Body of pancreas (tissue), 4 donors: ENCODE measurements at regions not wholly inside any gene's neighbourhood (a gene's known extent, or its start where the extent isn't known, plus 50 kb on each side); places are given as distances from the start of the nearest gene placed in this dataset.

ENCODE experiments used
- ATAC-seq: fragments of 150-250 bp; one replicate; pipeline ENCODE4 v1.9.1; 2016
- DNase-seq, 4 donors: peaks; one replicate each; pipeline ENCODE4 v3.0.0-alpha.2; 2019
- H3K27ac ChIP-seq, 4 donors: fragments of 200-600 bp; sonication (generic); 1 replicate in 3 of 4; 2 replicates in 1 of 4; pipeline versions ENCODE4 v1.5.1 to v1.6.1; 2016 to 2019; ENCODE audit warnings: mild to moderate bottlenecking in 1 of 4, mixed read lengths in 1 of 4, moderate library complexity in 1 of 4
- H3K27me3 ChIP-seq, 2 donors: fragments of 200-600 bp; sonication (generic); one replicate each; pipeline ENCODE4 v1.6.0; 2016; ENCODE audit warnings: mild to moderate bottlenecking in 1 of 2
- H3K36me3 ChIP-seq, 2 donors: fragments of 200-600 bp; sonication (generic); replicated peaks in 1 of 2; 2 replicates each; pipeline ENCODE4 v1.5.1; 2016; ENCODE audit warnings: low read depth in 2 of 2; ENCODE audit not compliant: insufficient read depth in 1 of 2
- H3K4me1 ChIP-seq: fragments of 200-600 bp; sonication (generic); one replicate; pipeline ENCODE4 v1.6.0; 2016
- H3K4me3 ChIP-seq, 2 donors: fragments of 200-600 bp; sonication (generic); 1 replicate in 1 of 2; 2 replicates in 1 of 2; pipeline ENCODE4 v1.5.1; 2016 to 2019
- H3K9me3 ChIP-seq, 3 donors: fragments of 200-600 bp; sonication (generic); 1 replicate in 2 of 3; 2 replicates in 1 of 3; pipeline ENCODE4 v1.5.1; 2016
- POLR2A ChIP-seq, 3 donors: fragments of 450-650 bp; IDR thresholded peaks; one replicate each; pipeline ENCODE4 v1.6.1; 2016; ENCODE audit warnings: antibody characterized with exemption in 3 of 3, mild to moderate bottlenecking in 2 of 3
- WGBS, 2 donors: methylation state at CpG; one replicate each; pipeline ENCODE4 v1.1.5; 2017; 5-methylcytosine and 5-hydroxymethylcytosine counted together
- intact Hi-C: fragments of 100-400 bp; cut with DNase I; formaldehyde crosslinking; loops from one replicate; pipeline ENCODE4 v1.15.1; 2023
- TF ChIP-seq, protein P1 (sequence below), 7 experiments: fragments of 450-650 bp in 4 of 7; fragments of 200-600 bp in 3 of 7; sonication (generic) in 3 of 7; IDR thresholded peaks; one replicate each; pipeline ENCODE4 v1.5.1; 2016 to 2019; ENCODE audit warnings: antibody characterized with exemption in 7 of 7

DNA sequence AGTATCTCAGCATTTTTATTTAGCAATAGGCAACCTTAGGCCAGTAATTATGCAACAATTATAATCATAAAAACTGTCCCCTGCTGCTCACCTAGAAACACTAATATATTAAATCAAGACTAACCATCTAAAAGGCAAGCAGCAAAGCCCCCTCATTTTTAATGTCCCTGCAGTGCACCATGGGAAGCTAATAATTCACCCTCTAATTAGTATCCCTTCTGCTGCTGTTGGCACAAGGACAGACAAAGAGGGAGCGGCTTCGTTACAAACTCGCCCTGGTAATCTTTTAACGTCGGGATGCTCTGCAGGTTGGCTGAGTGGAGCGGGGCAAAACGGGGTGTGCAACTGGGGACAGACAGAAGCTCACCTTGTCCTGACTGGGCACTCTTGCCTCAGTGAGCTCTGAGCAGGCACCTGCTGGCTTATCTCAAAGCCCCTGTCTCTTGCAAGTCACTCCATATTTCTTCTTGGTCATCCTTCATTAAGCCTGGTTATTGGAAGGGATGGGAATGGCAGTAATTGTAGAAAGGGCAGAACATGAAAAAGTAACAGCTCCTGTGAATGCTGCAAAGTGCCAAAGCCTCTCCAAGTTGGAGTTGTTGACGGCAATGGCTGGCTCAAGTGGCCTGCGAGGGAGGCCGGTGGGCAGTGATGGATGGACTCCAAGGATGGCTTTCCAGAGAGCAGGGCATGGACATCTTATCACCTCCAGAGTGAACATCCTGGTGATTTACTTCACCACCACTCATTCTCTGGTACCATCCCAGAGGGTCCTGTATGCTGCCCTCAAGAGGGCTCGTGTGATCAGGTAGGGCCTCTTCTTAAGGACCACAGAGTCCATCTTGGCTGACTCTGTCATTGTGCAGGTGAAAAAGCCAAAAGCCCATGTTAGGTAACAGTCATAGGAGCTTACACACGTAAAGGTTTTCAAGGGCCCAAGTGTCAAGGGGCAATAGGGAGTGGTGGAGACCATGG is 219.6 kb upstream of the N4BP1 start:
- H3K36me3 ChIP-seq = no peaks in the 10 kb centered on the region
- intact Hi-C loops = no loop called here
- 79 to 83% methylated on average over 12 of the region's 12 CpGs for WGBS, 2 donors
- H3K27me3 ChIP-seq = no peaks in the 10 kb centered on the region
- ATAC-seq (no peak), DNase-seq (no peak)
- no peak overlapping the region for H3K27ac ChIP-seq
- H3K9me3 ChIP-seq = no peaks in the 10 kb centered on the region
- no peaks in the 10 kb centered on the region for H3K4me1 ChIP-seq
- TF ChIP-seq POLR2A (IDR thresholded peaks at IDR 0.05) = no peak
- TF ChIP-seq, protein P1, sequence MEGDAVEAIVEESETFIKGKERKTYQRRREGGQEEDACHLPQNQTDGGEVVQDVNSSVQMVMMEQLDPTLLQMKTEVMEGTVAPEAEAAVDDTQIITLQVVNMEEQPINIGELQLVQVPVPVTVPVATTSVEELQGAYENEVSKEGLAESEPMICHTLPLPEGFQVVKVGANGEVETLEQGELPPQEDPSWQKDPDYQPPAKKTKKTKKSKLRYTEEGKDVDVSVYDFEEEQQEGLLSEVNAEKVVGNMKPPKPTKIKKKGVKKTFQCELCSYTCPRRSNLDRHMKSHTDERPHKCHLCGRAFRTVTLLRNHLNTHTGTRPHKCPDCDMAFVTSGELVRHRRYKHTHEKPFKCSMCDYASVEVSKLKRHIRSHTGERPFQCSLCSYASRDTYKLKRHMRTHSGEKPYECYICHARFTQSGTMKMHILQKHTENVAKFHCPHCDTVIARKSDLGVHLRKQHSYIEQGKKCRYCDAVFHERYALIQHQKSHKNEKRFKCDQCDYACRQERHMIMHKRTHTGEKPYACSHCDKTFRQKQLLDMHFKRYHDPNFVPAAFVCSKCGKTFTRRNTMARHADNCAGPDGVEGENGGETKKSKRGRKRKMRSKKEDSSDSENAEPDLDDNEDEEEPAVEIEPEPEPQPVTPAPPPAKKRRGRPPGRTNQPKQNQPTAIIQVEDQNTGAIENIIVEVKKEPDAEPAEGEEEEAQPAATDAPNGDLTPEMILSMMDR (IDR thresholded peaks at IDR 0.05) = no peak
- no peak overlapping the region for H3K4me3 ChIP-seq

DNA sequence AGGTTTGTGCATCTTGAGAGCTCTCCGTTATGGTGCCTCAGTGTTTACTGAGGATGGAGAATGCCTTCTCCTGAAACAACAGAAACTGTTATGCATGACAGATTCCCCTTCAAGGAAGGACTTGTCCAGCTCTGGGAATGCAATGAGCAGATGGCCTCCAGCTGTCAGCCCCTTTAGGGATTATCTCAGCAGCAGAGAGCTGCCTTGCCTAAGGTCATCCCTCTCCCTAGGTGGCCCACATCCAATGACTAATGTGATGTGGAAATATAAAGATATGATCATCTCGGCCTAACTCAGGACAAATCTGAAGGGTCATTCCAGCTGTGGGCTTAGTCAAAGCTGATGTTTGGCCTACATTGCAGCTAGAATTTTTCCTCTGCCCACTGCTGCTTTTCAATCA is 214.3 kb upstream of the N4BP1 start:
- TF ChIP-seq POLR2A (IDR thresholded peaks at IDR 0.05) = no peak
- TF ChIP-seq, protein P1 (IDR thresholded peaks at IDR 0.05) = no peak
- Histone ChIP-seq H3K27ac (no peak overlapping the region), H3K9me3 (no peaks in the 10 kb centered on the region), H3K27me3 (no peaks in the 10 kb centered on the region), H3K4me1 (no peaks in the 10 kb centered on the region), H3K4me3 (no peak overlapping the region), H3K36me3 (no peaks in the 10 kb centered on the region)
- 61 to 65% methylated on average over 2 of the region's 2 CpGs for WGBS, 2 donors
- no peak for ATAC-seq
- intact Hi-C loops = no loop called here
- DNase-seq = no peak

DNA sequence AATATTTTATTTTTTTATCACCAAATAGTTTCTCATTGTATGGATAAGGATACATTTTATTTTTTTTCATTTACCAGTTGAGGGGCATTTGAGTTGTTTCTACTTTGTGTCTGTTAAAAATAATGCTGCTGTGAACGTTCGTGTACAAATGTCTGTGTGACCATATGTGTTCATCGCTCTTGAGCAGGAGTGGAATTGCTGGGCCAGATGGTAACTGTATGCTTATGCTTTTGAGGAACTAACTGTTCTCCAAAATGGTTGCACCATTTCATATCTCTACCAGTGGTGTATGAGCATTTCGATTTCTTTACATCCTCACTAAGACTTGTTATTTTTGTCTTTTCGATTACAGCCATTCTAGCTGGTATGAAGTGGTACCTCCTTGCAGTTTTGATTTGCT is 212.5 kb upstream of the N4BP1 start:
- no peak for ATAC-seq
- no peak for DNase-seq
- Histone ChIP-seq H3K27me3 (no peaks in the 10 kb centered on the region), H3K9me3 (no peaks in the 10 kb centered on the region), H3K4me3 (no peak overlapping the region), H3K36me3 (no peaks in the 10 kb centered on the region), H3K4me1 (no peaks in the 10 kb centered on the region), H3K27ac (no peak overlapping the region)
- no peak for TF ChIP-seq POLR2A (IDR thresholded peaks at IDR 0.05)
- TF ChIP-seq, protein P1 (IDR thresholded peaks at IDR 0.05) = no peak
- intact Hi-C loops = no loop called here
- WGBS, 2 donors = 77 to 87% methylated on average over 5 of the region's 5 CpGs

DNA sequence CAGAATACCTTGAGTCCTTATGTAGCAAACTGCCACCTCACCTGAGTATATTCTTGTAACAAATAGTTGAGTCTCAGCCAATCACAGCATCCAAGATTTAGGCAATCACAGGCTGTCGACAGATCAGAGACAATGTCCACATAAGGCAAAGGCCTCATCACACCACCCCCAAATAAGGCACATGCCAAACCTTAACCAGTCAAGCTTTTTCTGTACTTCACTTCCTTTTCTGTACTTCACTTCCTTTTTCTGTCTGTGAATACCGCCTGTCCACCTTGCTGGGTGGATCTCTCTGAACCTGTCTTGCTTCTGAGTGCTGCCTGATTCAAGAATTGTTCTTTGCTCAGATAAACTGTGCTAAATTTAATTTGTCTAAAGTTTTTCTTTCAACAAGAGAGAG is 210.4 kb upstream of the N4BP1 start:
- Histone ChIP-seq H3K27ac (no peak overlapping the region), H3K4me1 (no peaks in the 10 kb centered on the region), H3K9me3 (no peaks in the 10 kb centered on the region), H3K36me3 (no peaks in the 10 kb centered on the region), H3K27me3 (no peaks in the 10 kb centered on the region), H3K4me3 (no peak overlapping the region)
- intact Hi-C loops = no loop called here
- WGBS, 2 donors = 63 to 76% methylated on average over 2 of the region's 2 CpGs
- DNase-seq (no peak), ATAC-seq (no peak)
- TF ChIP-seq POLR2A (IDR thresholded peaks at IDR 0.05) = no peak
- TF ChIP-seq, protein P1 (IDR thresholded peaks at IDR 0.05) = no peak

DNA sequence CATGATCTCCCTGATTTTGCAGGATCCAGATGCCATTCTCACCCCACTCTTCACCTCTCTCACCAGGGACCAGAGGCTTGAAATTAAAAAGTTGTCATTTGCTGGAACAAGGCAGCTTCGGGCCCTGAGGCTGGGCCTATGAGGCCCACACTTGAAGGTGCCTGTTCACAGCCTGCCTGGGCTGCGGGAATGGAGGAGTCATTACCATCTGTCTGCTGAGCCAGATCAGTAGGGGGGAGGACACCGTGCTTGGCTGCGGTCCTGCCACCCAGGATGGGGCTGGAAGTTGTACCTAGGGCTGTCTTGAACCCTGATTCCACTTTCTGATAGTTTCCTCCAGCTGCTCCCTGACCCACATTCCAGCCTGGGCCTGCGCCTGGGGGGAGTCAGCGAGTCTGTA is 208.3 kb upstream of the N4BP1 start:
- no peaks in the 10 kb centered on the region for H3K4me1 ChIP-seq
- no peaks in the 10 kb centered on the region for H3K36me3 ChIP-seq
- no peak for TF ChIP-seq POLR2A (IDR thresholded peaks at IDR 0.05)
- DNase-seq (peak in 1 of 4 donors; percentile 15), ATAC-seq (no peak)
- H3K9me3 ChIP-seq = no peaks in the 10 kb centered on the region
- no peak overlapping the region for H3K27ac ChIP-seq
- WGBS, 2 donors = 37 to 49% methylated on average over 6 of the region's 6 CpGs
- H3K4me3 ChIP-seq = no peak overlapping the region
- no peaks in the 10 kb centered on the region for H3K27me3 ChIP-seq
- intact Hi-C loops = no loop called here
